ENCODE measurements at regions not wholly inside any gene's neighbourhood (a gene's known extent, or its start where the extent isn't known, plus 50 kb on each side); places are given as distances from the start of the nearest gene placed in this dataset.
"Not testable (repeated sequence)": the region's sequence is repeated elsewhere in the genome, so short reads cannot be mapped to it uniquely, and the experiment has no call there.

DNA sequence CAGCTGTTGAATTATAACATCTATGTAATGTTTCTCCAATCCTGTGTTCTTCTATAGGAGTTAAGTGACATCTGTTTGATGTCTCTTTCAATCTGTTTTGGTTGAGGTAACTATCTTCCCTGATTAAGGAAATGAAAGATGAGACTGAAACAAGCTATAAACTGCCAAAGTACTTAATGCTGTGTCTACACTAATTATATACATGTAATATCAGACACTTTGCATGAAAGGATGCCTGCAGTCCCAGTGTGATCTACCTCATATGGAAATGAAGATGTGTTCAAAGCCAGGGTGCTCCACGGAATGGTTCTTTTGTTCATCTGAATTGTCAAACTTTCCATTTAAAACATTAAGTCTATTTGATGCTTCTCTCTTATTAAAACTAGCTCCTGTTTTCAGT lies 958.3 kb downstream of the GALC start:
- no peak for DNase-seq

DNA sequence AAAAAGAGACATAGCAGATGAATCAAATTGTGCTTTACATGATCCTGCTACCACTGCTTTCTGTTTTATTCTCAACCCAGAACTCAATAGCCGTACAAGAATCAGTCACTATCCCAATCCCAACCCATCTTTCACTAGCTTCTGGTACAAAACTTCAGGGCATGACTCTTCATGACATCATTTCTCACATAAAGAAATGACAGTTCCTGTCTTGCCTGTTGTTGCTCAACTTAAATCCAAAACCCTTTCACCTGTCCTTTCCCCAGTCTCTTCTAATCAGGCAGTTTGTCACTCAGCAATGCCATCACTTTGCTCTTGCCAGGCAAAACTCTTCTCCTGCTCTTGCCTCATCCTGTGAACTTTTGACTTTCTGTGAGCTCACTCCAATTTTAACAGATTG lies 962.8 kb downstream of the GALC start:
- no peak for DNase-seq

- not testable (repeated sequence) for DNase-seq
Measured at GRCh38 chr14:87020106-87020505, 972.9 kb downstream of the GALC start.

DNA sequence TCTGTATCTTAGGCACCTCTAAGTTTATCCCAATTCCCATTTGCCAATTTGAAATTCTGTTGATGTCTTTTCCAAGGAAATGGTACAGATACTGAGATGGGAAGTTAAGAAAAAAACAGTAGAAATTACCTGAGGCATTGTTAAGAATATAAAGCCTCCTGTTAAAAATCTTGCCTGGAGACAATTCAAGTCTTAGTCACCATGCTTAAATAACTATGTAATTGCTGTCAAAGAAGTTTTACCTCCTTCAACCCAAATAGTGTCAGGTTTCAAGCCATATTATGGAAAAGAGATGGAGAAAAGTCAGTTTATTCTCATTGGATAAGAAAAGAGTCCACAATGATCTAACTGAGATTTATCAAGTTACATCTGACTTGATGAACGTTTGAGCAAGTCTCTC lies 974.7 kb downstream of the GALC start:
- DNase-seq: no peak

GRCh38 chr14:87017335-87017734 lies 975.6 kb downstream of the GALC start:
- no peak for DNase-seq

GRCh38 chr14:87014856-87015255 lies 978.1 kb downstream of the GALC start:
- DNase-seq: no peak

DNA sequence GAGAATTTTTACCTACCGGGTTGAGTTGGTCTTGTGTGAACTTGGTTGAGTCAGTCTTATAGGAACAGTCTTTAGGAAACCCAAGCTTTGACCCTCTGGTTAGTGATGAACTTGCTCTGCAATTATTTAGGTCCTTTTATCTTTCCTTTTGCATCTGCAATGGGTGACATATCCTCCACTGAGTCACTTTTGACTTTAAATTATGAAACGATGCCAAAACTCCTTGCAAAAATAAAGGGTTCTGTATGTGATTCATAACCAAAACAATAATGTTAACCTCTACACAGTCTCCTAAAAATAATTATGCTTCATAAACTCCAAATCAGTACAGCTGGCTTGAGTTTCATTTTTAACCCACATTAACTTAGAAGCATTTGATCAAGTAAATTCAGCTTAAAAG lies 979.4 kb downstream of the GALC start:
- DNase-seq: no peak

DNA sequence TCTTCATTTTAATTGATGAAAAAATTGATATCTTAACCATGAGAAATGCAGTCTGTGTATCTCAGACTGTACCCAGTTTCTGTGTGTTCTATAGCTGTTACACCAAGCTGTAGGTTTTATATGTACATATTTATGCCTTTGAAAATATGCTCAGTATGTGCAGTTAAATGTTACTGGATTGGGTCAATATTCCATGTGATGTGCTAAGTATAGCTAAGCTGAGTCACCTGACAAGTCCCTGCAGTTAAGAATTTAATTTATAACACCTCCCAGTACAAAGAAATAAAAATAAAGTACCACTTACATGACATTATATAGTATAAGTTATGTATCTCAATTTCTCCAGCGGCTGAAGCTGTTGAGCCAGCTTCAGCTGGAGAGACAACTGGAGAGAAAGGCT lies 984.0 kb downstream of the GALC start:
- DNase-seq: no peak

GRCh38 chr14:87005280-87005679 lies 987.7 kb downstream of the GALC start:
- no peak for DNase-seq

DNA sequence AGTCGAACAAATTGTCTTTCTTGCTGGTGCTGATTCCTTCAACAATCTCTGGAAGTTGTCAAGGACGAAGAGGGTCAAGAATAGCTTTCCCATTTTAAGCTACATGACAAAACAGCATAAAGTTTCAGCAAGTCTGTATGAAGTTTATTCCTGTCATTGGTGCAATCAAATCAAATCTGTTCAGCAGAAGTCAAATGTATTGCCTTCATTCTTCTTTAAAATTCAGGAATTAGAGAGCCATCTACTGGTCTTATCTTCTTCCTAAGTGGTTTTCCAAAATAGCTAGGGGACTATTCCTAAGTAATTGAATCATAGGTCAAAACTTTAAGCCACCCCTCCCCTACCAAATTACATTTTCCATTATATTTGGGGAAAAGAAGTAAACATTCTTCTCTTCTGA lies 990.2 kb downstream of the GALC start:
- DNase-seq: no peak

GRCh38 chr14:87001333-87001732 lies 991.6 kb downstream of the GALC start:
- DNase-seq: no peak

DNA sequence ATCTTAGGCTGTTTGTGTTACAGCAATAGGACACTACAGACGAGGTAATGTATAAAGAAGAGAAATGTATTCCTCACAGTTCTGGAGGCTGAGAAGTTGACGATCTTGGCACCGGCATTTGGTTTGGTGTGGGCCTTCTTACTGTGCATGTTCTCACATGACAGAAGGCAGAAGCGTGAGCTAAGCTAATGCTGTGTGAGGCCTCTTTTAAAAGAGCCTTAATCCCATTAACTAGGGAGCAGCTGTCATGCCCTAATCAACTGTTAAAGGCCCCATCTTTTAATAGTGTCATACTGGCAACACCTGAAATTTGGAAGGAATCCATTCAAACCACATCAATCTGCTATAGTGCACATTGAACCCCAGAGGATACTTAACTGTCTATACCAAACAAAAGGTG lies 992.9 kb downstream of the GALC start:
- no peak for DNase-seq

GRCh38 chr14:86999036-86999435 lies 993.9 kb downstream of the GALC start:
- DNase-seq: no peak

- no peak for DNase-seq
Measured at GRCh38 chr14:86997271-86997670, 995.7 kb downstream of the GALC start.

DNA sequence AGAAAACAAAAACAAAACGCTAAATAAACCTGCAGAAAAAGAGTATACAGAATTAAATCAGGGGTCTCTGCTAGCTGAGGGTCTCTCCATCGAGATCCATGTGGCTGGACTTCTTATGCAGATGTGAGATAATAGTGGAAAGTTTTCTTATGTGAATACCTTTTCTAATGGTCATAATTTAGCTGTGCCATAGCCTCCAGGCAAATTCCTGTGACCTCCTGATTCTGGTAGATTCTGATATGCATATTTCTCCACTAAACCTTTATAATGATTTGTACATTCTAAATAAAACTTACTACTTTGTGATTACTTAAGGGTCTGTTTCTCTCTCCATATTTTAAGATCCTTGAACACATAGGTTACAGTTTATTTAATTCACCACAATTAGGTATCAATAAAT lies 1002.6 kb downstream of the GALC start:
- DNase-seq: no peak

DNA sequence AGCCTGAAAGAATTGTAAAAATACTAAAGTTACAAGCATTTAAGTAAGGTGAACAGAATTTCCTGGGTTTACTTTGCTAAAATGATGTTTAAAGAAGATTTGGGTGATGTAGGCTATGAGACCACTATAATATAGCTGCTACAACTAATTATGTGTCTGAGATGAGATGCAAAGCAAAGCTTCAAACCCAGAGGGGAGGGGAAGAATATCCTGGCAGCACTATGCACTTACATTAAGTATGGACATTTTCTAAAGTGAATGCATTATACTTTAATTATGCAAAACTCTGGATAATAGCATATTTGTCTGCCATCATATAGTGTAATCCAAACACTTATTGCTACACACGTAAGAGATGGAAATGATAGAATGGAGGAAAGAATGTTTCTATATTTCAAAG lies 1003.7 kb downstream of the GALC start:
- no peak for DNase-seq

- no peak for DNase-seq
Measured at GRCh38 chr14:86987966-86988365, 1005.0 kb downstream of the GALC start.

DNA sequence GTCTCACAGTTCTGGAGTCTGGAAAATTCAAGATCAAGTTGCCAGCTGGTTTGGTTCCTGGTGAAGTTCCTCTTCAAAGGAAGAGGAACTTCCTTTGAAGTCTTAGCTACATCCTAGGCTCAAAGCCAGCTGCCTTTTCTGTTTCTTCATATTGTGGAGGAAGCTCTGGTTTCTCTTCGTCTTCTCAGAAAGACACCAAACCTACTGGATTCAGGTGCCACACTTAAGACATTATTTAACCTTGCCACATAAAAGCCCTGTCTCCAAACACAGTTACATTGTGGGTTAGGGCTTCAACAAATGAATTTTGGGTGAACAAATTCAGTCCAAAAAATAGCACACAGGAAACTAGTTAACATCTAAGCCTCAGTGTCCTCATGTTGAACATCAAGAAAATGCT lies 1019.8 kb downstream of the GALC start:
- DNase-seq: no peak

DNA sequence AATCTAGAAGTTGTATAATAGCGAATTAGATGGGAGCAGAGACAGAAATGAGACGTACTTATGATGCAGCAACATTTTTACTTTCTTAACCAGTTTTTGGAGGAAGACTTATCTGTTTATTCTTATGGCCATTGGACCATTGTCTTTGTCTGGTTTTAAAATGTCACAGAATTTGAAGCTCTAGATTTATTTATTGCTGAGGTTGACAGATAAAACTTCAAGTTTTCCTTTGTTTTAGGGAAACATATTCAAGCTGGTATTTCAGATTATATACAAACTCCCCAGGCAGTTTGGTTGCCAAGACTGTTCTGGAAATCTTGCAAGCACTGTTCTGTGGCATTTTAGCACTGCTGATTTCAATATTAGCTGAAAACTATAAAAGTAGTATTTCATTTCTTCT lies 1021.7 kb downstream of the GALC start:
- DNase-seq: no peak

GRCh38 chr14:86961106-86961716 lies 1031.8 kb downstream of the GALC start:
- no peak for DNase-seq

DNA sequence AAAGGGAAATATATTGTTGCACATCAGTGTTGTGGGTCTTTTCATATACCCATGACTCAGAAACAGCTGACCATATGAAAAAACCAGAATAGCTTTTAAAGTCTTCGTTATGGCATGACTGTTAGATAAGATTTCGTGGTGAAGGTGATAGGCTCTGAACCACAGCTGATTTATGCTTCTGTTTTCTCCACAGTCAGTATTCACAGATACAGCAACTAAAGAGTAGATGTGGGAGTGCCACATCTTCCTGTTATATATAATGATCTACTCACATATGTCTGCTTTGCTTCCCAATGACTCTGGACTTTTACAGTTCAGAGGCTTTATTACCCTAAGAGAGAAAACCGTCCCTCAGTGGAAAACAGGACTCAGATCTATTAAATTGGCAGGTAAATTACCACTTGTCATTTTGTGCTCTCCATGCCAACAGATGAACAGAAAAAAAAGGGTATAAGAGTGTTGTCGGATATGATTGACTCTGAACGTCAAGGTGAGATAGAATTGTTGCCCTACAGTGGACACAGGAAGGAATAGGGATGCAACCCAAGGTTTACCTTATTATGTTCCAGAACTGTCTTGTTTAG lies 1037.1 kb downstream of the GALC start:
- no peak for DNase-seq

DNA sequence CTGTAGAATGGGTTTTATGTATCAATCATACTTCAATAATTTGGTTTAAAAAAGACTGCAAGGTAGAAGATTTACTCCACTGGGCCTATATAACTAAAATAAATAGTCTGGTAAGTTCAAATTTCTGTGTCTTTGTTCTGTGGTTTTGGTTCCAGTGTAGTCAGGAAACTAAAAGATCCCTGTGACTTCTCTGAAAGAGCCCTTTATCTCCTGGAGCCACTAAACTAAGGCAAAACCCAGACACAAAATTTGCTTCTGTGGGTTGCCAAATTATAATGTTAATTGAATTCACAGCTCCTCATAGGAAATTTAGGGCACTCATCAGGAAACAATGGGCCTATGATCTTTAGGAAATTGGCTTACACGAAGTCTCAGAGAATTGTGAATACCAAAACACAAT lies 1038.4 kb downstream of the GALC start:
- DNase-seq: no peak

GRCh38 chr14:86946446-86946845 lies 1046.5 kb downstream of the GALC start:
- DNase-seq: no peak

- no peak for DNase-seq
Measured at GRCh38 chr14:86944434-86944833, 1048.5 kb downstream of the GALC start.

All from activated naive CD4-positive, alpha-beta T cell treated with anti-CD3 and anti-CD28 coated beads, Interleukin-2, amount 50 U/mL, for 16 hours (primary cell).